GM19468 (cell line): ENCODE measurements at regions not wholly inside any gene's neighbourhood (a gene's known extent, or its start where the extent isn't known, plus 50 kb on each side); places are given as distances from the start of the nearest gene placed in this dataset.
"Not testable (repeated sequence)": the region's sequence is repeated elsewhere in the genome, so short reads cannot be mapped to it uniquely, and the experiment has no call there.

Experiments used
- ATAC-seq: cut with Tn5 transposase; IDR thresholded peaks from one replicate; pipeline ENCODE4 v1.9.1; 2021; ENCODE audit warnings: mild to moderate bottlenecking, moderate library complexity, moderate number of reproducible peaks; ENCODE audit not compliant: unreplicated experiment; ENCODE audit errors: extremely low read depth

GRCh38 chr9:29450343-29450875 is 1877.1 kb upstream of the C9orf72 start:
- ATAC-seq: not testable (repeated sequence)

DNA sequence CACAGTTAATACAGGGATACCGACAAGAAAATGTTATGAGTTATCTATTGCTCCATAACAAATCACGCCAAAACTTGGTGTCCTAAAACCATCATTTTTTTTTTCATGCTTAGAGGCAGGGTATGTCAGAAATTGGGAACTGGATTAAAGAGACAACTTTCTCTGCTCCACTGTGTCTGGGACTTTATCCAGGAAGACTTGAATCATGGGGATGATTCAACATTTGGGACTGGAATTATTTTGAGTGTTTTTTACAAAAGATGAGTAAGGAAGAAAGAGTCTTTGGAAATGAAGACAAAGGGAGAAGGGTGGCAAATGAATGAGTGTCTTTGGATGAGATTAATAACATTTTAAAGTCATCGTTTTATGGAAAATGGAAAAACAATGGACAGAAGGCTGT is 1883.7 kb upstream of the C9orf72 start:
- no peak for ATAC-seq

DNA sequence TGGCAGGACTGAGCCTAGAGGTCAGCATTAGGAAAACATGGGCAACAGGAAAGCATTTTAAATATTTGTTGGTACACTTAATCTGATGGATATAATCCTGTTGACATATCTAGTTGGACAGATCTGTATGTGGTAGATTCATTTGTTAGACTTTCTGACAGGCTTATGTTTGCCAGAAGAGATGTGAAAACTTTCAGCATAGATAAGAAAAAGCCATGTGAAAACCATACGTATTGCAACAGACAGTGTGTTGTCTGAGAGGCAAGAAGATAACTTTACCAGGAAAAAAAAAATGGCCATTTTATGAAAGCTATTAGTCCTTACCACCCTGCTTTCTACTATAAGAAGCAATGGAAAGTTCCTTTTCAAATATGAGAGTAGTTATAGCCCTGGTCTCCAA is 1902.2 kb upstream of the C9orf72 start:
- no peak for ATAC-seq

DNA sequence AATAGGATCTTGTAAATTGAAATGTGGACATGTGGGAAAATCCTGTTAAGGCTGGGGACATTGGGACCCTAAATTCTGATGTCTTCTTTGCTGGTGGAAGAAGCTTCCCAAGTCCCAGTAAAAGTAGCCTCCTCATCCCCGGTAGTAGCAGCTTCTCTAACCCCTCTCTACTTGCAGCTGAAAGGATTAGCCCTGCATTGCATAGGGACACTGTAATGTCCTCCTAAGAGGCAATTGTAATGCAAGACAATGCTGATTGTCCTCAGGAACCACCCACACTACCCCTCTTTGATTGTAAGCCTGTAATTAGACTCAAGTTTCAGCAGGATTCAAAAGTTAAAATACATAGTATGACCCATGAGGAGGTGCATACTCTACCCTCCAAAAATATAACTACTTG is 1938.4 kb upstream of the C9orf72 start:
- ATAC-seq: no peak

DNA sequence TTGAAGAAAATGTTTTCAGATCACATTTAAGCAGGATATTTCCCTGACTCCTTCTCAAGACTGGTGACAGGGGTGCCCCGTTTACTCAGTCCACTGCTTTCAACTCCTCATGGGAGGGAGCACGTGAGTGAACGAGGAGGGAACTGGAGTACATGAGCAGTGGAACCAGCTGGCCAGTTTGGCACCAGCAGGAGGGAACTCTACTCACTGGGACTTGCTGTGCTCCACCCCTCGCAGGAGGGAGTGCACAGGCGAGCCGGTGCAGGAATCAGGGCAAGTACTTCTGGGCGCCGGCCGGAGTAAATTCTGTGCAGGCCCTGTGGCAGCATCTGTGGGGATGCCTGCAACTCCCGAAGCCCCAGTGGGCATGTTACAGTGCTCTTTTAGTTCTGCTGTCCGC is 1941.1 kb upstream of the C9orf72 start:
- ATAC-seq: no peak

DNA sequence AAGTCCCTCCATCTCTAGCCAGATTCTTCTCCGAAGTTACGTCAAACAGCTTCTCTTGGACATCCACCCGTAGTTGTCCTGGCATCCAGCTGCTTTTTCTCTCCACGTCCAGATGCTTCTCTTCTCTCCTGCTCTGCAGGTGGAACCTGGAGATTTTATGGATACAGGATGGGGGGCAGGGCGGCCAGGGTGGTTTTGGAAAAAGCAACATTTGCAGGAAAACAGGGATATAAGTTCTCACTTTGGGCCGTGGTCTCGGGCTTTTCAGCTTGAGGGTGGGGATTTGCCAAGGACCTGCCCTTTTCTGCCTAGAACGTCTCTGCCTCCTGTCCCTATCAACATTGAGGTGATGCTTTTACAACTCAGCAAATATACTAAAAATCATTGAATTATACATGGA is 1941.6 kb upstream of the C9orf72 start:
- ATAC-seq: no peak

- no peak for ATAC-seq
Observed at GRCh38 chr9:29548436-29548835, 1975.2 kb upstream of the C9orf72 start.

DNA sequence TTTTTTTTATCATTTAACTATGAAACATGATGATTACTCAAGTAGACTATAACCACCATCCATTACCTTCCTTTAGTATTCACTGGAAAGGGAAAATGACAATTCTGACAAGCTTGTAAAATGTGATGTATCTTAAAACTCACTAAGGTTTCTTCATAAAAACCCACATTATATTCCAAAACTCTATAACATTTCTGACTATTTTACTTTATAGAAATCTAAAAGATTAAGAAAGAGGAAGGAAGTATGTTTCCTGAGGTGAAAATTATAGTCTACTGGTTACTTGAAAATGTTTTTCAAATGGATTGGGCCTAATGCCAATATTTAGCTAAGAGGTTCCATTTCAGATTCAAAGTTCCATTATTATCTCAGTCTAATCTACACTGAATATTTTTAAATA is 1982.2 kb upstream of the C9orf72 start:
- no peak for ATAC-seq

DNA sequence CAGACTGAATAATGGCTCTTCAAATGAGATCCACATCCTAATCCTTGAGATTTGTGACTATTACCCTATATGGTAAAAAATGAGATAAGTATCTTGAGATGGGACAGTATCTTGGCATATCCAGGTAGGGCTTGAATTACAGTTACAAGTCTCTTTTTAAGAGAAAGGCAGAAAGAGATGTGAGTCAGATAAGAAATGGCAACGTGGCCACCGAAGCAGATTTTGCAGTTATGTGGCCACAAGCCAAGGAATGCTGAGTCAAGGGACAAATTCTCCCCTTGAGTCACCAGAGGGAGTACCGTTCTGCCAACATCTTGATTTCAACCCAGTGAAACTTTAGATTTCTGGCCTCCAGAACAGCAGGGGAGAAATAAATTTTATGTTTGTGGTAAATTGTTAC is 1983.0 kb upstream of the C9orf72 start:
- ATAC-seq: no peak

- no peak for ATAC-seq
Observed at GRCh38 chr9:29556746-29557145, 1983.5 kb upstream of the C9orf72 start.

GRCh38 chr9:29564564-29564963 is 1991.3 kb upstream of the C9orf72 start:
- ATAC-seq: no peak

DNA sequence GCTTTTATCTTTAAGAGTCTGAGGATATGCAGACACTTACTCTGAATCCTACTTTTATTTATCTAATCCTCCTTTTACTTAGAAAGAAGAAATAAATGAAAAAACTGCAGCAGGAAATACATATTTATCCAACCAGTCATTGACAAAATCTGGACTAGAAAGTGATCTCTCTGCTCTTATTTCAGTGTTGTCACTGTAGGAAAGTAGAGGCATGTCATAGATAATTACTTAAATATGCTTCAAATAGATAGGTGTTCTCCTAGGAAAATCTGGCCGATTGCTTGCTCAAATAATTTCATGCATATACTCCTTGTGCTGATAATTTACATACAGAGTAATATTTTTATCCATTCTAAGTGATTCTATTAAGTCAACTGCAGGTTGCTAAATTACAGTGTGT is 2001.9 kb upstream of the C9orf72 start:
- no peak for ATAC-seq

- no peak for ATAC-seq
Observed at GRCh38 chr9:29588361-29588760, 2015.1 kb upstream of the C9orf72 start.

- ATAC-seq: no peak
Observed at GRCh38 chr9:29609282-29609681, 2036.0 kb upstream of the C9orf72 start.

- ATAC-seq: no peak
Observed at GRCh38 chr9:29613773-29614172, 2040.5 kb upstream of the C9orf72 start.

- no peak for ATAC-seq
Observed at GRCh38 chr9:29616844-29617243, 2043.6 kb upstream of the C9orf72 start.

- no peak for ATAC-seq
Observed at GRCh38 chr9:29625292-29625731, 2052.0 kb upstream of the C9orf72 start.

- no peak for ATAC-seq
Observed at GRCh38 chr9:29625931-29626330, 2052.7 kb upstream of the C9orf72 start.

DNA sequence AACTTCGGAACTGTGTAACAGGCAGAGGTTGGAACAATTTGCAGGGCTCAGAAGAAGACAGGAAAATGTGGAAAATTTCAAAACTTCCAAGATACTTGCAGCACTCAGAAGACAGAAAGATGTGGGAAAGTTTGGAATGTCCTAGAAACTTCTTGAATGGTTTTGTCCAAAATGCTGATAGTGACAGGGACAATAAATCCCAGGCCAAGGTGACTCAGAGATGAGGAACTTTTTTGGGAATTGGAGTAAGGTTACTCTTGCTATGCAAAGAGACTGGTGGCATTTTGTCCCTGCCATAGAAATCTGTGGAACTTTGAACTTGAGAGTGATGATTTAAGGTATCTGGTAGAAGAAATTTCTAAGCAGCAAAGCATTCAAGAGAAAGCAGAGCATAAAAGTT is 2055.6 kb upstream of the C9orf72 start:
- ATAC-seq: not testable (repeated sequence)

- no peak for ATAC-seq
Observed at GRCh38 chr9:29637471-29638237, 2064.4 kb upstream of the C9orf72 start.

- ATAC-seq: no peak
Observed at GRCh38 chr9:29640507-29640906, 2067.2 kb upstream of the C9orf72 start.

GRCh38 chr9:29644514-29644913 is 2071.2 kb upstream of the C9orf72 start:
- no peak for ATAC-seq
